COLO668 (cell line): ENCODE measurements at regions not wholly inside any gene's neighbourhood (a gene's known extent, or its start where the extent isn't known, plus 50 kb on each side); places are given as distances from the start of the nearest gene placed in this dataset.

Source experiments
- DNase-seq: peaks from one replicate; lab custom pipeline; 2025; ENCODE audit not compliant: unreplicated experiment; lab: John Stamatoyannopoulos, UW

- DNase-seq = no peak
Observed at GRCh38 chr9:104022083-104022482, 72.0 kb upstream of the SMC2 start.

- DNase-seq = no peak
Observed at GRCh38 chr9:104025104-104025503, 69.0 kb upstream of the SMC2 start.

DNA sequence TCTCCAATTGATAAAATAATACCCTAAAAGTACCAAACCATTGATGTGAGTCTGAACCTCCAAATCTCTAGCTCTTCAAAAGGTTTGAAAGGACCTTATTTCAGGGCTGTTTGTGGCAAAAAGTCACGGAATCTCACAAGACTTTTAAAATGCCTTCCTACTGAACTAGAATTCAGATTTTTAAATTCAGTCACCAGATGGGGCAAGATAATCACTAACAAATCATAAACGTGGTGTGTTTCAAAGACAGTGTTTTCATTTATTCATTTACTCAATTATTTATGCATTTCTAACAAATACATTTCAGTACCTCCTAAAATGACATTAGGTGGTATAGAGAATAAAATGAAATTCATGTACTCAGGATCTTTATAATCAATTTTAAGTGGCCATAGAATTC lies 68.2 kb upstream of the SMC2 start:
- no peak for DNase-seq

GRCh38 chr9:104027295-104027694 lies 66.8 kb upstream of the SMC2 start:
- no peak for DNase-seq

GRCh38 chr9:104028827-104029226 lies 65.3 kb upstream of the SMC2 start:
- no peak for DNase-seq
